WTC11 (cell line): ENCODE measurements at regions not wholly inside any gene's neighbourhood (a gene's known extent, or its start where the extent isn't known, plus 50 kb on each side); places are given as distances from the start of the nearest gene placed in this dataset.

Experiments
- ATAC-seq: fragments of 200-7000 bp; cut with Tn5 transposase; 2 replicates; pipeline ENCODE4 v1.10.0; 2021; ENCODE audit warnings: mild to moderate bottlenecking, moderate library complexity
- CTCF ChIA-PET: fragments of 300-600 bp; sonication (Branson Sonifier 250); formaldehyde crosslinking; loops from one replicate; lab custom pipeline; 2021; ENCODE audit warnings: antibody characterized with exemption; lab: Charles Lee
- POLR2A ChIA-PET: fragments of 350-600 bp; sonication (Branson Sonifier 250); formaldehyde crosslinking; loops from one replicate; lab custom pipeline; 2021; ENCODE audit warnings: antibody characterized with exemption; lab: Charles Lee
- DNase-seq: peaks from one replicate; pipeline ENCODE4 v3.0.0; 2021; ENCODE audit warnings: low spot score
- H3K27ac Mint-ChIP-seq: 2 replicates; pipeline ENCODE4 v1.8.0; 2021; ENCODE audit warnings: mixed read lengths
- H3K27me3 Mint-ChIP-seq: 2 replicates; pipeline ENCODE4 v1.8.0; 2021; ENCODE audit warnings: low read depth, mild to moderate bottlenecking, moderate library complexity, mixed read lengths
- H3K36me3 Mint-ChIP-seq: 2 replicates; pipeline ENCODE4 v1.8.0; 2021; ENCODE audit warnings: mixed read lengths
- H3K4me1 Mint-ChIP-seq: 2 replicates; pipeline ENCODE4 v1.8.0; 2022; ENCODE audit warnings: mixed read lengths
- H3K4me3 Mint-ChIP-seq: 2 replicates; pipeline ENCODE4 v1.8.0; 2021; ENCODE audit warnings: mild to moderate bottlenecking, moderate library complexity, mixed read lengths
- H3K9me3 Mint-ChIP-seq: 2 replicates; pipeline ENCODE4 v1.8.0; 2021; ENCODE audit warnings: mixed read lengths
- ATF1 ChIP-seq: sonication (generic); formaldehyde crosslinking; IDR thresholded peaks from 2 replicates; pipeline ENCODE4 v1.8.1; 2023; ENCODE audit warnings: mild to moderate bottlenecking, moderate library complexity, missing genetic modification reagents
- CBFB ChIP-seq: sonication (generic); formaldehyde crosslinking; IDR thresholded peaks from 2 replicates; pipeline ENCODE4 v1.8.1; 2022; ENCODE audit warnings: mild to moderate bottlenecking, low read depth, missing genetic modification reagents
- ESRRA ChIP-seq: sonication (generic); formaldehyde crosslinking; IDR thresholded peaks from 2 replicates; pipeline ENCODE4 v1.8.1; 2022; ENCODE audit warnings: mild to moderate bottlenecking, missing genetic modification reagents, borderline replicate concordance
- JUN ChIP-seq: sonication (generic); formaldehyde crosslinking; IDR thresholded peaks from 2 replicates; pipeline ENCODE4 v1.8.0; 2023; ENCODE audit warnings: mild to moderate bottlenecking, missing genetic modification reagents
- MXD4 ChIP-seq: fragments of 250-450 bp; sonication (Bioruptor Pico); IDR thresholded peaks from 2 replicates; pipeline ENCODE4 v1.8.0; 2021; ENCODE audit warnings: mild to moderate bottlenecking, moderate library complexity, borderline replicate concordance
- NFYB ChIP-seq: sonication (generic); formaldehyde crosslinking; conservative IDR thresholded peaks from 2 replicates; pipeline ENCODE4 v1.8.0; 2022; ENCODE audit warnings: low read depth, missing genetic modification reagents
- PRRX2 ChIP-seq: fragments of 250-450 bp; sonication (Bioruptor Pico); IDR thresholded peaks from 2 replicates; pipeline ENCODE4 v1.8.0; 2021; ENCODE audit warnings: mild to moderate bottlenecking
- RORB ChIP-seq: fragments of 250-450 bp; sonication (Bioruptor Pico); IDR thresholded peaks from 2 replicates; pipeline ENCODE4 v1.9.0; 2021; ENCODE audit warnings: mild to moderate bottlenecking
- TCF7 ChIP-seq: sonication (generic); formaldehyde crosslinking; IDR thresholded peaks from 2 replicates; pipeline ENCODE4 v1.8.0; 2022; ENCODE audit warnings: mild to moderate bottlenecking, low read depth, missing genetic modification reagents, moderate library complexity
- TEAD4 ChIP-seq: sonication (generic); formaldehyde crosslinking; IDR thresholded peaks from 2 replicates; pipeline ENCODE4 v1.8.0; 2022; ENCODE audit warnings: mild to moderate bottlenecking, missing genetic modification reagents
- ZBTB21 ChIP-seq: sonication (generic); formaldehyde crosslinking; IDR thresholded peaks from 2 replicates; pipeline ENCODE4 v1.8.1; 2023; ENCODE audit warnings: mild to moderate bottlenecking, missing genetic modification reagents, borderline replicate concordance
- ZNF138 ChIP-seq: sonication (generic); formaldehyde crosslinking; conservative IDR thresholded peaks from 2 replicates; pipeline ENCODE4 v1.8.1; 2022; ENCODE audit warnings: mild to moderate bottlenecking, moderate library complexity, missing genetic modification reagents
- ZNF423 ChIP-seq: fragments of 250-450 bp; sonication (Bioruptor Pico); IDR thresholded peaks from 2 replicates; pipeline ENCODE4 v2.1.2; 2022; ENCODE audit warnings: mild to moderate bottlenecking, moderate library complexity
- TF ChIP-seq, protein P1 (sequence below): fragments of 250-450 bp; sonication (Bioruptor Pico); IDR thresholded peaks from 2 replicates; pipeline ENCODE4 v1.8.0; 2021; ENCODE audit warnings: mild to moderate bottlenecking
- TF ChIP-seq, protein P2 (sequence below): fragments of 200-600 bp; IDR thresholded peaks from 2 replicates; pipeline ENCODE4 v1.8.0; 2022; ENCODE audit warnings: antibody characterized with exemption
- TF ChIP-seq, protein P3 (sequence below): fragments of 250-450 bp; sonication (Bioruptor Pico); IDR thresholded peaks from 2 replicates; pipeline ENCODE4 v2.1.2; 2022; ENCODE audit warnings: mild to moderate bottlenecking, moderate library complexity
- TF ChIP-seq, protein P4 (sequence below): sonication (generic); formaldehyde crosslinking; IDR thresholded peaks from 2 replicates; pipeline ENCODE4 v1.8.1; 2023; ENCODE audit warnings: mild to moderate bottlenecking, missing genetic modification reagents
- TF ChIP-seq, protein P5 (sequence below): sonication (generic); formaldehyde crosslinking; conservative IDR thresholded peaks from 2 replicates; pipeline ENCODE4 v1.8.1; 2022; ENCODE audit warnings: mild to moderate bottlenecking, missing genetic modification reagents
- TF ChIP-seq, protein P6 (sequence below): sonication (generic); formaldehyde crosslinking; IDR thresholded peaks from 2 replicates; pipeline ENCODE4 v1.8.0; 2023; ENCODE audit warnings: mild to moderate bottlenecking, missing genetic modification reagents

DNA sequence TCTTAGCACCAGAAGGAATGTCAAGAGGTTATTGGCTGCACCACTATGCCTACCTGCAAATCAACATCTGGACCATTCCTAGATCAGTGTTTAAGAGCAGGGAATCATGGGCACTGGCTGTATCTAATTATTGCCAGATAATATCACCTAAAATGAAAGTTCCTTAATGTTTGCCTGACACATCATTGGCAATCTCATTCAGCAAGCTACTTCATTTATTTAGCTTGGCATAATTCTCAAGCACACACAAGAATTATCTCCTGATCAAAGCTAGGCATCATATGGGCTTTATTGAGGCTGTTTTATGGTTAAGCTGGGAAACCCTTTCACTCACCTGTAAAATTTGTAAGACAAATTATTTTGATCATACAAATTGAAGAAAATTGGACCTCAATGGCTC is 581.7 kb downstream of the INHBA start:
- DNase-seq (no peak), ATAC-seq (no peak)
- H3K4me3 Mint-ChIP-seq, result no peak overlapping the region
- H3K4me1 Mint-ChIP-seq, result peaks cover 13% of the 10 kb centered on the region
- no peak overlapping the region for H3K27ac Mint-ChIP-seq
- ChIA-PET POLR2A (no interaction called here), CTCF (no interaction called here)
- TF ChIP-seq, protein P1, sequence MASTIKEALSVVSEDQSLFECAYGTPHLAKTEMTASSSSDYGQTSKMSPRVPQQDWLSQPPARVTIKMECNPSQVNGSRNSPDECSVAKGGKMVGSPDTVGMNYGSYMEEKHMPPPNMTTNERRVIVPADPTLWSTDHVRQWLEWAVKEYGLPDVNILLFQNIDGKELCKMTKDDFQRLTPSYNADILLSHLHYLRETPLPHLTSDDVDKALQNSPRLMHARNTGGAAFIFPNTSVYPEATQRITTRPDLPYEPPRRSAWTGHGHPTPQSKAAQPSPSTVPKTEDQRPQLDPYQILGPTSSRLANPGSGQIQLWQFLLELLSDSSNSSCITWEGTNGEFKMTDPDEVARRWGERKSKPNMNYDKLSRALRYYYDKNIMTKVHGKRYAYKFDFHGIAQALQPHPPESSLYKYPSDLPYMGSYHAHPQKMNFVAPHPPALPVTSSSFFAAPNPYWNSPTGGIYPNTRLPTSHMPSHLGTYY (CRISPR knock-in tag), result no peak
- TF ChIP-seq ZNF423 (CRISPR knock-in tag), result no peak
- TF ChIP-seq, protein P2, sequence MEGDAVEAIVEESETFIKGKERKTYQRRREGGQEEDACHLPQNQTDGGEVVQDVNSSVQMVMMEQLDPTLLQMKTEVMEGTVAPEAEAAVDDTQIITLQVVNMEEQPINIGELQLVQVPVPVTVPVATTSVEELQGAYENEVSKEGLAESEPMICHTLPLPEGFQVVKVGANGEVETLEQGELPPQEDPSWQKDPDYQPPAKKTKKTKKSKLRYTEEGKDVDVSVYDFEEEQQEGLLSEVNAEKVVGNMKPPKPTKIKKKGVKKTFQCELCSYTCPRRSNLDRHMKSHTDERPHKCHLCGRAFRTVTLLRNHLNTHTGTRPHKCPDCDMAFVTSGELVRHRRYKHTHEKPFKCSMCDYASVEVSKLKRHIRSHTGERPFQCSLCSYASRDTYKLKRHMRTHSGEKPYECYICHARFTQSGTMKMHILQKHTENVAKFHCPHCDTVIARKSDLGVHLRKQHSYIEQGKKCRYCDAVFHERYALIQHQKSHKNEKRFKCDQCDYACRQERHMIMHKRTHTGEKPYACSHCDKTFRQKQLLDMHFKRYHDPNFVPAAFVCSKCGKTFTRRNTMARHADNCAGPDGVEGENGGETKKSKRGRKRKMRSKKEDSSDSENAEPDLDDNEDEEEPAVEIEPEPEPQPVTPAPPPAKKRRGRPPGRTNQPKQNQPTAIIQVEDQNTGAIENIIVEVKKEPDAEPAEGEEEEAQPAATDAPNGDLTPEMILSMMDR, result no peak
- no peak for TF ChIP-seq RORB (CRISPR knock-in tag)
- TF ChIP-seq, protein P3, sequence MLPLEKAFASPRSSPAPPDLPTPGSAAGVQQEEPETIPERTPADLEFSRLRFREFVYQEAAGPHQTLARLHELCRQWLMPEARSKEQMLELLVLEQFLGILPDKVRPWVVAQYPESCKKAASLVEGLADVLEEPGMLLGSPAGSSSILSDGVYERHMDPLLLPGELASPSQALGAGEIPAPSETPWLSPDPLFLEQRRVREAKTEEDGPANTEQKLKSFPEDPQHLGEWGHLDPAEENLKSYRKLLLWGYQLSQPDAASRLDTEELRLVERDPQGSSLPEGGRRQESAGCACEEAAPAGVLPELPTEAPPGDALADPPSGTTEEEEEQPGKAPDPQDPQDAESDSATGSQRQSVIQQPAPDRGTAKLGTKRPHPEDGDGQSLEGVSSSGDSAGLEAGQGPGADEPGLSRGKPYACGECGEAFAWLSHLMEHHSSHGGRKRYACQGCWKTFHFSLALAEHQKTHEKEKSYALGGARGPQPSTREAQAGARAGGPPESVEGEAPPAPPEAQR (CRISPR knock-in tag), result no peak
- no peak for TF ChIP-seq MXD4 (CRISPR knock-in tag)
- TF ChIP-seq TEAD4 (CRISPR knock-in tag), result no peak
- TF ChIP-seq NFYB, result no peak
- no peak for TF ChIP-seq PRRX2 (CRISPR knock-in tag)
- no peak for TF ChIP-seq ZNF138 (CRISPR knock-in tag)
- TF ChIP-seq ATF1 (CRISPR knock-in tag), result no peak
- no peak for TF ChIP-seq CBFB (CRISPR knock-in tag)
- no peak for TF ChIP-seq ESRRA (CRISPR knock-in tag)
- TF ChIP-seq, protein P4, sequence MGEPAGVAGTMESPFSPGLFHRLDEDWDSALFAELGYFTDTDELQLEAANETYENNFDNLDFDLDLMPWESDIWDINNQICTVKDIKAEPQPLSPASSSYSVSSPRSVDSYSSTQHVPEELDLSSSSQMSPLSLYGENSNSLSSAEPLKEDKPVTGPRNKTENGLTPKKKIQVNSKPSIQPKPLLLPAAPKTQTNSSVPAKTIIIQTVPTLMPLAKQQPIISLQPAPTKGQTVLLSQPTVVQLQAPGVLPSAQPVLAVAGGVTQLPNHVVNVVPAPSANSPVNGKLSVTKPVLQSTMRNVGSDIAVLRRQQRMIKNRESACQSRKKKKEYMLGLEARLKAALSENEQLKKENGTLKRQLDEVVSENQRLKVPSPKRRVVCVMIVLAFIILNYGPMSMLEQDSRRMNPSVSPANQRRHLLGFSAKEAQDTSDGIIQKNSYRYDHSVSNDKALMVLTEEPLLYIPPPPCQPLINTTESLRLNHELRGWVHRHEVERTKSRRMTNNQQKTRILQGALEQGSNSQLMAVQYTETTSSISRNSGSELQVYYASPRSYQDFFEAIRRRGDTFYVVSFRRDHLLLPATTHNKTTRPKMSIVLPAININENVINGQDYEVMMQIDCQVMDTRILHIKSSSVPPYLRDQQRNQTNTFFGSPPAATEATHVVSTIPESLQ (CRISPR knock-in tag), result no peak
- TF ChIP-seq, protein P5, sequence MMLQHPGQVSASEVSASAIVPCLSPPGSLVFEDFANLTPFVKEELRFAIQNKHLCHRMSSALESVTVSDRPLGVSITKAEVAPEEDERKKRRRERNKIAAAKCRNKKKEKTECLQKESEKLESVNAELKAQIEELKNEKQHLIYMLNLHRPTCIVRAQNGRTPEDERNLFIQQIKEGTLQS (CRISPR knock-in tag), result no peak
- no peak for TF ChIP-seq ZBTB21
- TF ChIP-seq TCF7, result no peak
- TF ChIP-seq JUN (CRISPR knock-in tag), result no peak
- TF ChIP-seq, protein P6, sequence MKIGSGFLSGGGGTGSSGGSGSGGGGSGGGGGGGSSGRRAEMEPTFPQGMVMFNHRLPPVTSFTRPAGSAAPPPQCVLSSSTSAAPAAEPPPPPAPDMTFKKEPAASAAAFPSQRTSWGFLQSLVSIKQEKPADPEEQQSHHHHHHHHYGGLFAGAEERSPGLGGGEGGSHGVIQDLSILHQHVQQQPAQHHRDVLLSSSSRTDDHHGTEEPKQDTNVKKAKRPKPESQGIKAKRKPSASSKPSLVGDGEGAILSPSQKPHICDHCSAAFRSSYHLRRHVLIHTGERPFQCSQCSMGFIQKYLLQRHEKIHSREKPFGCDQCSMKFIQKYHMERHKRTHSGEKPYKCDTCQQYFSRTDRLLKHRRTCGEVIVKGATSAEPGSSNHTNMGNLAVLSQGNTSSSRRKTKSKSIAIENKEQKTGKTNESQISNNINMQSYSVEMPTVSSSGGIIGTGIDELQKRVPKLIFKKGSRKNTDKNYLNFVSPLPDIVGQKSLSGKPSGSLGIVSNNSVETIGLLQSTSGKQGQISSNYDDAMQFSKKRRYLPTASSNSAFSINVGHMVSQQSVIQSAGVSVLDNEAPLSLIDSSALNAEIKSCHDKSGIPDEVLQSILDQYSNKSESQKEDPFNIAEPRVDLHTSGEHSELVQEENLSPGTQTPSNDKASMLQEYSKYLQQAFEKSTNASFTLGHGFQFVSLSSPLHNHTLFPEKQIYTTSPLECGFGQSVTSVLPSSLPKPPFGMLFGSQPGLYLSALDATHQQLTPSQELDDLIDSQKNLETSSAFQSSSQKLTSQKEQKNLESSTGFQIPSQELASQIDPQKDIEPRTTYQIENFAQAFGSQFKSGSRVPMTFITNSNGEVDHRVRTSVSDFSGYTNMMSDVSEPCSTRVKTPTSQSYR (CRISPR knock-in tag), result no peak
- no peaks in the 10 kb centered on the region for H3K36me3 Mint-ChIP-seq
- H3K9me3 Mint-ChIP-seq, result peaks cover 10% of the 10 kb centered on the region
- H3K27me3 Mint-ChIP-seq, result no peaks in the 10 kb centered on the region
